Epithelial cell of prostate (primary cell): ENCODE measurements at regions not wholly inside any gene's neighbourhood (a gene's known extent, or its start where the extent isn't known, plus 50 kb on each side); places are given as distances from the start of the nearest gene placed in this dataset.

Experiments
- DNase-seq: peaks from one replicate; pipeline ENCODE4 v3.0.0-alpha.2; 2011; ENCODE audit warnings: low read depth, low spot score
- H3K27ac ChIP-seq: fragments of 450-650 bp; 2 replicates; pipeline ENCODE4 v1.5.1; 2017; ENCODE audit warnings: mild to moderate bottlenecking

- peak overlapping the region; percentile 33 for H3K27ac ChIP-seq
- no peak for DNase-seq
Measured at GRCh38 chr2:19786408-19787058, 115.2 kb downstream of the TTC32 start.

GRCh38 chr2:19785867-19786266 lies 115.9 kb downstream of the TTC32 start:
- H3K27ac ChIP-seq = peak overlapping the region; percentile 33
- DNase-seq = no peak

- no peak overlapping the region for H3K27ac ChIP-seq
- no peak for DNase-seq
Measured at GRCh38 chr2:19785447-19785846, 116.3 kb downstream of the TTC32 start.

- DNase-seq = no peak
- no peak overlapping the region for H3K27ac ChIP-seq
Measured at GRCh38 chr2:19784456-19784855, 117.3 kb downstream of the TTC32 start.

GRCh38 chr2:19783935-19784334 lies 117.8 kb downstream of the TTC32 start:
- no peak overlapping the region for H3K27ac ChIP-seq
- DNase-seq = no peak

GRCh38 chr2:19776941-19777514 lies 124.8 kb downstream of the TTC32 start:
- DNase-seq = no peak
- H3K27ac ChIP-seq = no peak overlapping the region

- H3K27ac ChIP-seq = no peak overlapping the region
- DNase-seq = no peak
Measured at GRCh38 chr2:19775838-19776237, 125.9 kb downstream of the TTC32 start.

- H3K27ac ChIP-seq = no peak overlapping the region
- DNase-seq = no peak
Measured at GRCh38 chr2:19775315-19775714, 126.5 kb downstream of the TTC32 start.

GRCh38 chr2:19774805-19775176 lies 127.0 kb downstream of the TTC32 start:
- no peak for DNase-seq
- H3K27ac ChIP-seq = no peak overlapping the region

- no peak overlapping the region for H3K27ac ChIP-seq
- DNase-seq = no peak
Measured at GRCh38 chr2:19772981-19773380, 128.8 kb downstream of the TTC32 start.

- no peak for DNase-seq
- no peak overlapping the region for H3K27ac ChIP-seq
Measured at GRCh38 chr2:19769513-19769912, 132.3 kb downstream of the TTC32 start.

GRCh38 chr2:19767899-19768298 lies 133.9 kb downstream of the TTC32 start:
- DNase-seq = no peak
- no peak overlapping the region for H3K27ac ChIP-seq

GRCh38 chr2:19764998-19765397 lies 136.8 kb downstream of the TTC32 start:
- no peak for DNase-seq
- H3K27ac ChIP-seq = no peak overlapping the region

GRCh38 chr2:19763731-19764130 lies 138.1 kb downstream of the TTC32 start:
- H3K27ac ChIP-seq = no peak overlapping the region
- DNase-seq = no peak

GRCh38 chr2:19762959-19763605 lies 138.7 kb downstream of the TTC32 start:
- DNase-seq = no peak
- no peak overlapping the region for H3K27ac ChIP-seq

- no peak overlapping the region for H3K27ac ChIP-seq
- DNase-seq = no peak
Measured at GRCh38 chr2:19762142-19762541, 139.6 kb downstream of the TTC32 start.

GRCh38 chr2:19759880-19760279 lies 141.9 kb downstream of the TTC32 start:
- no peak overlapping the region for H3K27ac ChIP-seq
- DNase-seq = no peak

GRCh38 chr2:19758658-19759057 lies 143.1 kb downstream of the TTC32 start:
- DNase-seq = no peak
- no peak overlapping the region for H3K27ac ChIP-seq

GRCh38 chr2:19757586-19757985 lies 144.2 kb downstream of the TTC32 start:
- DNase-seq = no peak
- no peak overlapping the region for H3K27ac ChIP-seq

GRCh38 chr2:19754907-19755306 lies 146.9 kb downstream of the TTC32 start:
- no peak for DNase-seq
- H3K27ac ChIP-seq = no peak overlapping the region

GRCh38 chr2:19753818-19754217 lies 148.0 kb downstream of the TTC32 start:
- no peak overlapping the region for H3K27ac ChIP-seq
- DNase-seq = peak; percentile 10

GRCh38 chr2:19753314-19753713 lies 148.5 kb downstream of the TTC32 start:
- no peak overlapping the region for H3K27ac ChIP-seq
- DNase-seq = no peak
